Smooth muscle cell (in vitro differentiated cells): ENCODE measurements at regions not wholly inside any gene's neighbourhood (a gene's known extent, or its start where the extent isn't known, plus 50 kb on each side); places are given as distances from the start of the nearest gene placed in this dataset.

Experiments
- DNase-seq: peaks from one replicate; lab custom pipeline; 2025; ENCODE audit not compliant: unreplicated experiment; lab: John Stamatoyannopoulos, UW
- H2AFZ ChIP-seq: fragments of 200-600 bp; sonication (generic); 2 replicates; pipeline ENCODE4 v1.6.0; 2016; ENCODE audit warnings: antibody characterized with exemption, low read depth, mild to moderate bottlenecking
- H3F3A ChIP-seq: fragments of 200-600 bp; sonication (generic); 2 replicates; pipeline ENCODE4 v1.6.0; 2017; ENCODE audit warnings: antibody characterized with exemption, low read depth
- H3K27ac ChIP-seq: fragments of 200-600 bp; sonication (generic); 2 replicates; pipeline ENCODE4 v1.5.1; 2016; ENCODE audit warnings: low read depth, mild to moderate bottlenecking
- H3K27me3 ChIP-seq: fragments of 200-600 bp; sonication (generic); 2 replicates; pipeline ENCODE4 v1.6.1; 2016; ENCODE audit warnings: low read depth, mild to moderate bottlenecking
- H3K36me3 ChIP-seq: fragments of 200-600 bp; sonication (generic); 2 replicates; pipeline ENCODE4 v1.5.1; 2016; ENCODE audit warnings: low read depth
- H3K4me1 ChIP-seq: fragments of 200-600 bp; sonication (generic); 2 replicates; pipeline ENCODE4 v1.5.1; 2016; ENCODE audit warnings: low read depth
- H3K4me2 ChIP-seq: fragments of 200-600 bp; sonication (generic); 2 replicates; pipeline ENCODE4 v1.6.0; 2016; ENCODE audit warnings: mild to moderate bottlenecking
- H3K4me3 ChIP-seq: fragments of 200-600 bp; sonication (generic); 2 replicates; pipeline ENCODE4 v1.5.1; 2016; ENCODE audit warnings: mild to moderate bottlenecking
- H3K79me2 ChIP-seq: fragments of 200-600 bp; sonication (generic); 2 replicates; pipeline ENCODE4 v1.6.0; 2016; ENCODE audit warnings: low read depth, mild to moderate bottlenecking
- H3K9ac ChIP-seq: fragments of 200-600 bp; sonication (generic); 2 replicates; pipeline ENCODE4 v1.6.0; 2016; ENCODE audit warnings: low read depth
- H3K9me3 ChIP-seq: fragments of 200-600 bp; sonication (generic); replicated peaks from 2 replicates; pipeline ENCODE4 v1.5.1; 2016; ENCODE audit warnings: low read depth
- H4K20me1 ChIP-seq: fragments of 200-600 bp; sonication (generic); 2 replicates; pipeline ENCODE4 v1.6.0; 2016; ENCODE audit warnings: low read depth
- WGBS: methylation state at CpG from one replicate; pipeline ENCODE4 v1.1.7; 2016; ENCODE audit warnings: low lambda C conversion rate; 5-methylcytosine and 5-hydroxymethylcytosine counted together
- TF ChIP-seq, protein P1 (sequence below): fragments of 200-600 bp; sonication (generic); IDR thresholded peaks from 2 replicates; pipeline ENCODE4 v1.5.1; 2017; ENCODE audit warnings: borderline replicate concordance, mild to moderate bottlenecking, antibody characterized with exemption; ENCODE audit not compliant: insufficient read depth, poor library complexity, severe bottlenecking

DNA sequence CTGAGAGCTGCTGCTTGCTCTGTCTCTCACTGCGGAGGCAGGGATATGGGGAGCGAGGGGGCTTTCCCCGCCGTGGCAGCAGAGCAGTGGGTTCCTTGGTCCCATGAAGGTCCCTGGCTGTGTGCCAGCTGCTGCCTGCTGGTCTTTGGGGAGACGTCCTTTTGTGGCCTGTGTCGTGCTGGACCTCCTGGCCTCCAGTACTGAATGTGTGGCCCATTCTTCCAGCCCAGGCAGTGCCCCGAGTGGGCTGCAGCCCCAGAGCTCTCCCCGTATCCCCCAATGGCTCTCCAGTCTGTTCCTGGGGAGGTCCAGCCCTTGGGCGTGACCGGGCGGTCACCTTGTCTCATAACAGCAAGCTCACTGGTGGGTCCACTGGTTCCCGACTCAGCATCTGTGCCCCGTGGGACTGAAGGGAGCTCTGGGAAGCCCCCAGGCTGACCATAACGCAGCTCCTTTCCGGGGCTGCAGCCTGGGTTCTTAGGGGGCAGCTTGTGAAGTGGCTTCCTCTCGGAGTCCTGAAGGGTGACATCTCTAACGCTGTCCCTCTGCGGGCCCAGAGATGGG, 115.6 kb downstream of the SMIM20 start:
- H3F3A ChIP-seq: no peaks in the 10 kb centered on the region
- no peaks in the 10 kb centered on the region for H3K79me2 ChIP-seq
- 44% methylated on average over 18 of the region's 18 CpGs for WGBS
- no peak overlapping the region for H2AFZ ChIP-seq
- H3K9me3 ChIP-seq: no peaks in the 10 kb centered on the region
- DNase-seq: no peak
- no peak overlapping the region for H3K4me2 ChIP-seq
- H3K27ac ChIP-seq: no peak overlapping the region
- TF ChIP-seq, protein P1, sequence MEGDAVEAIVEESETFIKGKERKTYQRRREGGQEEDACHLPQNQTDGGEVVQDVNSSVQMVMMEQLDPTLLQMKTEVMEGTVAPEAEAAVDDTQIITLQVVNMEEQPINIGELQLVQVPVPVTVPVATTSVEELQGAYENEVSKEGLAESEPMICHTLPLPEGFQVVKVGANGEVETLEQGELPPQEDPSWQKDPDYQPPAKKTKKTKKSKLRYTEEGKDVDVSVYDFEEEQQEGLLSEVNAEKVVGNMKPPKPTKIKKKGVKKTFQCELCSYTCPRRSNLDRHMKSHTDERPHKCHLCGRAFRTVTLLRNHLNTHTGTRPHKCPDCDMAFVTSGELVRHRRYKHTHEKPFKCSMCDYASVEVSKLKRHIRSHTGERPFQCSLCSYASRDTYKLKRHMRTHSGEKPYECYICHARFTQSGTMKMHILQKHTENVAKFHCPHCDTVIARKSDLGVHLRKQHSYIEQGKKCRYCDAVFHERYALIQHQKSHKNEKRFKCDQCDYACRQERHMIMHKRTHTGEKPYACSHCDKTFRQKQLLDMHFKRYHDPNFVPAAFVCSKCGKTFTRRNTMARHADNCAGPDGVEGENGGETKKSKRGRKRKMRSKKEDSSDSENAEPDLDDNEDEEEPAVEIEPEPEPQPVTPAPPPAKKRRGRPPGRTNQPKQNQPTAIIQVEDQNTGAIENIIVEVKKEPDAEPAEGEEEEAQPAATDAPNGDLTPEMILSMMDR: no peak
- no peak overlapping the region for H3K4me3 ChIP-seq
- H3K4me1 ChIP-seq: peaks cover 7% of the 10 kb centered on the region
- H4K20me1 ChIP-seq: no peaks in the 10 kb centered on the region
- no peaks in the 10 kb centered on the region for H3K36me3 ChIP-seq
- H3K27me3 ChIP-seq: peaks cover 10% of the 10 kb centered on the region
- H3K9ac ChIP-seq: no peak overlapping the region

DNA sequence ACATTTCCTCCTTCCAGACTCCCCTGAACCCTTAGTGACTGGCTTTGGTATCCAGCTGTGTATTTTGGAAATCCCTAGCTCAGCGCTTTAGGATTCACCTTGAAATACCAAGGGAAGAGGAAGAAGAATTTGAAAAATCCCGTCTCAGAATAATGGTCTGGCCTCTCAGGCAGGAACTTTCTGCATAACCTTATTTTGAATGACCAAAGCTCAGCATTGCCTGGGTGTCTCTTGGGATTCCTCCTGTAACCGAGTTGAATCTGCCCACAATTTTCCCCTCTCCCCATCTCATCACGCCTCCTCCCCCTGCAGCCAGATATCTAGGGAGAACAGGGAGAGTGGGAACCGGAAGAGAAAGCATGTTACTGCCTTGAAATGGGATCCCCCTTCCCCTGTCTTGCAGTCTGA, 116.2 kb downstream of the SMIM20 start:
- H3F3A ChIP-seq: no peaks in the 10 kb centered on the region
- no peak for DNase-seq
- no peaks in the 10 kb centered on the region for H3K36me3 ChIP-seq
- no peaks in the 10 kb centered on the region for H4K20me1 ChIP-seq
- H3K4me1 ChIP-seq: peaks cover 7% of the 10 kb centered on the region
- H3K27ac ChIP-seq: no peak overlapping the region
- H3K4me3 ChIP-seq: no peak overlapping the region
- no peak overlapping the region for H3K4me2 ChIP-seq
- TF ChIP-seq, protein P1: no peak
- no peak overlapping the region for H3K9ac ChIP-seq
- 45% methylated on average over 5 of the region's 5 CpGs for WGBS
- H3K9me3 ChIP-seq: no peaks in the 10 kb centered on the region
- no peaks in the 10 kb centered on the region for H3K79me2 ChIP-seq
- H3K27me3 ChIP-seq: peaks cover 10% of the 10 kb centered on the region
- H2AFZ ChIP-seq: peak overlapping the region; percentile 41

DNA sequence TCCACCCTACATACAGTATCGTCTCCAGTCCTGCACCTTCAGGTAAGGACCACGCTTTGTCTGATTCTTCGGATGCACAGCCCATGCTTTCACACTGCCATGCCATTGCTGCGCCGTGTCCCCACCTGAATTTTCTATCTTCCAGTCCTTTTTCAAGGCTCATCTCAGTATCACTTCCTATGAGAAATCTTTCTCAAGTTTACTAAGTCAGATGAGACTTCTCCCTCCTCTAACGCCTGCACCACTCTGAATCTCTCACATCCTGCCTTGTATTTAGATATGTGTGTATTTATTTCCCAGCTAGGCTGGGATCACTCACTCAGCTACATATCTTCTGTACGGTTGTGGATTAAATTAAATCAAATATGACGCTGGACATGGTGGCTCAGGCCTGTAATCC, 116.8 kb downstream of the SMIM20 start:
- TF ChIP-seq, protein P1: no peak
- H3K4me1 ChIP-seq: peaks cover 7% of the 10 kb centered on the region
- no peaks in the 10 kb centered on the region for H3K79me2 ChIP-seq
- H3K27ac ChIP-seq: no peak overlapping the region
- no peak for DNase-seq
- H3K4me2 ChIP-seq: no peak overlapping the region
- H3K9ac ChIP-seq: no peak overlapping the region
- no peak overlapping the region for H3K4me3 ChIP-seq
- H3F3A ChIP-seq: no peaks in the 10 kb centered on the region
- no peaks in the 10 kb centered on the region for H3K9me3 ChIP-seq
- H3K36me3 ChIP-seq: no peaks in the 10 kb centered on the region
- H2AFZ ChIP-seq: no peak overlapping the region
- H3K27me3 ChIP-seq: peaks cover 10% of the 10 kb centered on the region
- H4K20me1 ChIP-seq: no peaks in the 10 kb centered on the region
- WGBS: 72% methylated on average over 8 of the region's 8 CpGs

DNA sequence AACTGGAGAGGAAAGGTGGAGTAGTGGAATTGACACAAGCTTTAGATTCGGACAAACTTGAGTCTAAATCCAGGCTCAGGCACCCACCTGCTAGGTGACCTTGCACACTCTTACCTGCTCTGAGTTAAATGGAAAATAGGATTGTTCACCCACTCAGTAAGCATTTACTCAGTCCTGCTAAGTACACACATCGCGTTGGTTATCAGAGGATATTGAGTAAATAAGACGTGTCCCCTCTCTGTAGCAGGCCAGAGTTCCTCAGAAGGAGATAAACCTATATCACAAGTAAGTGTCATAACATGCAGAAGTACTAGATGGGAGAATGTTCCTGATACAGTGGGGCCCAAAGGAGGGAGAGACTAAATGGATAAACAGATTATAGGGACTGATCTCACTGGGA, 117.7 kb downstream of the SMIM20 start:
- H2AFZ ChIP-seq: no peak overlapping the region
- H3F3A ChIP-seq: no peaks in the 10 kb centered on the region
- no peak overlapping the region for H3K9ac ChIP-seq
- H3K27me3 ChIP-seq: peaks cover 10% of the 10 kb centered on the region
- H4K20me1 ChIP-seq: no peaks in the 10 kb centered on the region
- TF ChIP-seq, protein P1: no peak
- DNase-seq: no peak
- H3K36me3 ChIP-seq: no peaks in the 10 kb centered on the region
- H3K9me3 ChIP-seq: no peaks in the 10 kb centered on the region
- H3K27ac ChIP-seq: no peak overlapping the region
- H3K79me2 ChIP-seq: no peaks in the 10 kb centered on the region
- H3K4me2 ChIP-seq: no peak overlapping the region
- H3K4me3 ChIP-seq: no peak overlapping the region
- 82% methylated on average over 4 of the region's 4 CpGs for WGBS
- peaks cover 7% of the 10 kb centered on the region for H3K4me1 ChIP-seq
